Testis (tissue), 2 donors: ENCODE measurements at regions not wholly inside any gene's neighbourhood (a gene's known extent, or its start where the extent isn't known, plus 50 kb on each side); places are given as distances from the start of the nearest gene placed in this dataset.

Source experiments
- CTCF ChIP-seq, 3 experiments: fragments of 450-650 bp in 2 of 3; fragments of 200-600 bp in 1 of 3; sonication (generic) in 1 of 3; IDR thresholded peaks; one replicate each; pipeline ENCODE4 v1.5.1; 2016 to 2019; ENCODE audit warnings: antibody characterized with exemption in 3 of 3, mild to moderate bottlenecking in 2 of 3, moderate library complexity in 1 of 3
- POLR2A ChIP-seq: fragments of 450-650 bp; IDR thresholded peaks from one replicate; pipeline ENCODE4 v1.6.1; 2017; ENCODE audit warnings: antibody characterized with exemption, mild to moderate bottlenecking, moderate library complexity

- TF ChIP-seq CTCF (IDR thresholded peaks at IDR 0.05) (no peak), POLR2A (no peak)
These were observed 398.7 kb upstream of the PDZRN3 start for GRCh38 chr3:74023395-74023794.
